Hepatocyte (in vitro differentiated cells): ENCODE measurements at regions not wholly inside any gene's neighbourhood (a gene's known extent, or its start where the extent isn't known, plus 50 kb on each side); places are given as distances from the start of the nearest gene placed in this dataset.

Experiments used
- DNase-seq: peaks from one replicate; pipeline ENCODE4 v3.0.0-alpha.2; 2016; ENCODE audit warnings: low spot score
- H2AFZ ChIP-seq: fragments of 200-600 bp; sonication (generic); 2 replicates; pipeline ENCODE4 v1.6.0; 2016; ENCODE audit warnings: antibody characterized with exemption, mild to moderate bottlenecking
- H3K27ac ChIP-seq: fragments of 200-600 bp; sonication (generic); 2 replicates; pipeline ENCODE4 v1.5.1; 2016; ENCODE audit warnings: mild to moderate bottlenecking
- H3K27me3 ChIP-seq: fragments of 200-600 bp; sonication (generic); 2 replicates; pipeline ENCODE4 v1.6.1; 2016
- H3K36me3 ChIP-seq: fragments of 200-600 bp; sonication (generic); replicated peaks from 2 replicates; pipeline ENCODE4 v1.5.1; 2016; ENCODE audit warnings: low read depth; ENCODE audit not compliant: insufficient read depth
- H3K4me1 ChIP-seq: fragments of 200-600 bp; sonication (generic); 2 replicates; pipeline ENCODE4 v1.5.1; 2016; ENCODE audit warnings: mild to moderate bottlenecking, moderate library complexity; ENCODE audit not compliant: insufficient read depth
- H3K4me2 ChIP-seq: fragments of 200-600 bp; sonication (generic); 2 replicates; pipeline ENCODE4 v1.6.0; 2016
- H3K4me3 ChIP-seq: fragments of 200-600 bp; sonication (generic); 2 replicates; pipeline ENCODE4 v1.5.1; 2016; ENCODE audit warnings: mild to moderate bottlenecking
- H3K79me2 ChIP-seq: fragments of 200-600 bp; sonication (generic); 2 replicates; pipeline ENCODE4 v1.6.0; 2017; ENCODE audit warnings: mild to moderate bottlenecking
- H3K9me2 ChIP-seq: fragments of 200-600 bp; sonication (generic); replicated peaks from 2 replicates; pipeline ENCODE4 v1.6.0; 2017; ENCODE audit warnings: mild to moderate bottlenecking; ENCODE audit not compliant: insufficient read depth
- H3K9me3 ChIP-seq: fragments of 200-600 bp; sonication (generic); 2 replicates; pipeline ENCODE4 v1.5.1; 2016; ENCODE audit warnings: low read depth, mild to moderate bottlenecking
- H4K20me1 ChIP-seq: fragments of 200-600 bp; sonication (generic); 2 replicates; pipeline ENCODE4 v1.6.0; 2016; ENCODE audit warnings: mild to moderate bottlenecking; ENCODE audit not compliant: insufficient read depth, poor library complexity, severe bottlenecking
- EZH2 ChIP-seq: fragments of 200-600 bp; sonication (generic); IDR thresholded peaks from 2 replicates; pipeline ENCODE4 v1.6.1; 2016; ENCODE audit warnings: antibody characterized with exemption, mild to moderate bottlenecking, borderline replicate concordance
- EZH2phosphoT487 ChIP-seq: fragments of 200-600 bp; sonication (generic); IDR thresholded peaks from one replicate; pipeline ENCODE4 v1.6.1; 2018; ENCODE audit warnings: antibody characterized with exemption, mild to moderate bottlenecking, low read depth, moderate library complexity; ENCODE audit not compliant: unreplicated experiment, severe bottlenecking
- WGBS: methylation state at CpG from one replicate; pipeline ENCODE4 v1.1.6; 2016; ENCODE audit warnings: low lambda C conversion rate; ENCODE audit errors: missing lambda C conversion rate; 5-methylcytosine and 5-hydroxymethylcytosine counted together
- TF ChIP-seq, protein P1 (sequence below): fragments of 200-600 bp; sonication (generic); IDR thresholded peaks from 2 replicates; pipeline ENCODE4 v1.5.1; 2016; ENCODE audit warnings: antibody characterized with exemption, mild to moderate bottlenecking; ENCODE audit not compliant: poor library complexity

DNA sequence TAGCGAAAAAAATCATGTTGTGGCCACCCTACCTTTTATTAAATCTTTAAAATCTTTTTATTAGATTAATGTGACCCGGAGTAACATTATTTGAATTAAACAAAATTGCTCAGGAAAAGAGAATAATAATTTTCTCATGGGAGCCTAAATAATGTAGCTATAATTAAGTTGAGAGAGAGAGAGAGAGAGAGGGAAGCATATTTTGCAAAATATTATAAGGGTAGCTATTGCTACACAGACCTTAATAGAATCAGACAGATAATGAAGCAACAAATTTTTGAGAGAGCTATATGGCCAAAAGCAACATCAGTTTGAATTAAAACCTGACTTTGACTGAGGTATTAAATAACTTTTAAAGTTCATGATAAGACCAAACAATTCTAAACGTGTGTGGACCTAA is 703.5 kb downstream of the TMTC2 start:
- TF ChIP-seq EZH2 (no peak), EZH2phosphoT487 (no peak)
- TF ChIP-seq, protein P1, sequence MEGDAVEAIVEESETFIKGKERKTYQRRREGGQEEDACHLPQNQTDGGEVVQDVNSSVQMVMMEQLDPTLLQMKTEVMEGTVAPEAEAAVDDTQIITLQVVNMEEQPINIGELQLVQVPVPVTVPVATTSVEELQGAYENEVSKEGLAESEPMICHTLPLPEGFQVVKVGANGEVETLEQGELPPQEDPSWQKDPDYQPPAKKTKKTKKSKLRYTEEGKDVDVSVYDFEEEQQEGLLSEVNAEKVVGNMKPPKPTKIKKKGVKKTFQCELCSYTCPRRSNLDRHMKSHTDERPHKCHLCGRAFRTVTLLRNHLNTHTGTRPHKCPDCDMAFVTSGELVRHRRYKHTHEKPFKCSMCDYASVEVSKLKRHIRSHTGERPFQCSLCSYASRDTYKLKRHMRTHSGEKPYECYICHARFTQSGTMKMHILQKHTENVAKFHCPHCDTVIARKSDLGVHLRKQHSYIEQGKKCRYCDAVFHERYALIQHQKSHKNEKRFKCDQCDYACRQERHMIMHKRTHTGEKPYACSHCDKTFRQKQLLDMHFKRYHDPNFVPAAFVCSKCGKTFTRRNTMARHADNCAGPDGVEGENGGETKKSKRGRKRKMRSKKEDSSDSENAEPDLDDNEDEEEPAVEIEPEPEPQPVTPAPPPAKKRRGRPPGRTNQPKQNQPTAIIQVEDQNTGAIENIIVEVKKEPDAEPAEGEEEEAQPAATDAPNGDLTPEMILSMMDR, result no peak
- DNase-seq, result no peak
- WGBS, result 83% methylated on average over 3 of the region's 3 CpGs
- Histone ChIP-seq H3K36me3 (no peaks in the 10 kb centered on the region), H3K4me1 (no peaks in the 10 kb centered on the region), H3K27me3 (no peaks in the 10 kb centered on the region), H3K9me3 (no peaks in the 10 kb centered on the region), H3K27ac (no peak overlapping the region), H3K79me2 (no peaks in the 10 kb centered on the region), H3K4me2 (no peak overlapping the region), H4K20me1 (no peaks in the 10 kb centered on the region), H3K9me2 (no peaks in the 10 kb centered on the region), H3K4me3 (no peak overlapping the region), H2AFZ (no peak overlapping the region)

DNA sequence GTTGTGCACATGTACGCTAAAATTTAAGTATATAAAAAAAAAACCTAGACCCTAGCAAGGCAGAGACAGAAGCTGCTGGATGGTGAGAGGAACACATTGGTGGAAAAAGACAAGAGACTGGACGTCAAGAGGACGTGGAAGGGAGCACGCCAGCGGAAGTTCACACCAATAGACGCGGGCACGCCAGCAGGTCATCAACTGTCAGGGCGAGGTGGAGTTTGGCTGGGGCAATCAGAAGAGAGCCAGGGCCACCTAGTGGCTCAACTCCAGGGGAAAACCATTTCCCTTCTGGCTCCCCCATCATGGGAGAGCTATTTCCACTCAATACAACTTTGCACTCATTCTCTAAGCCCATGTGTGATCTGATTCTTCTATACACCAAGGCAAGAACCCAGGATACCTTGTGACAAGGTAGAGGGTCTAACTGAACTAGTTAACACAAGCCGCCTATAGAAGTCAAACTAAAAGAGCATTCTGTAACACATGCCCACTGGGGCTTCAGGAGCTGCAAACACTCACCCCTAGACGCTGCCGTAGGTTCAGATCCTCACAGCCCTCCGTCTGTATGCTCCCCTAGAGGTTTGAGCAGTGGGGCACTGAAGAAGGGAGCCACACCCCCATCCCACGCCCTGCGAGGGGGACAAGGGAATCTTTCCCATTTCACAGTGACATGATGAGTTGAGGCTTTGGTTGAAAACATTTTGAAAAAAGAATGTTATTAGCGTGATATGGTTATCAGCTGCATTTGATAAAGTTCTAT is 702.7 kb downstream of the TMTC2 start:
- WGBS, result 61% methylated on average over 16 of the region's 16 CpGs
- peak; percentile 56 for DNase-seq
- H2AFZ ChIP-seq, result no peak overlapping the region

DNA sequence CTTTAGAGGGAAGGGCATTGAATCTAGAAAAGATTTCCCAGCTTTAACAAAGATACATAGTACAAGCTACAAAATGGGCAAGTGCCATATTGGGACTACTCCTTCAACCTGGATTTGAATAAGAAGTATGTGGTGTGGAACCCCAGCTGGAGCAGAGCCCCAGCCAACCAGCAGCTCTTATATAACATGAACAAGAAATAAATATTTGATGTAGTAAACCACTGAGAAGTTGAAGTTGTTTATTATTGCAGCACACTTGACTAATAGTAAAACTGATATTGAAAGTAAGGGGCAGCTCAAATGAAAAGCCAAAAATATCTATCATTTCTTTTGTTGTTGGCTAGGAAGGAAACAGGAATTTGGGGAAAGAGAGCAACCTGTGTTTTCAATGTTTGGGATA is 701.8 kb downstream of the TMTC2 start:
- Histone ChIP-seq H3K27me3 (no peaks in the 10 kb centered on the region), H2AFZ (no peak overlapping the region), H4K20me1 (no peaks in the 10 kb centered on the region), H3K4me3 (no peak overlapping the region), H3K4me1 (no peaks in the 10 kb centered on the region), H3K27ac (no peak overlapping the region), H3K9me3 (no peaks in the 10 kb centered on the region), H3K36me3 (no peaks in the 10 kb centered on the region), H3K79me2 (no peaks in the 10 kb centered on the region), H3K4me2 (no peak overlapping the region), H3K9me2 (no peaks in the 10 kb centered on the region)
- TF ChIP-seq EZH2phosphoT487, result no peak
- no peak for TF ChIP-seq EZH2
- TF ChIP-seq, protein P1, result no peak
- no peak for DNase-seq

More for the DNA sequence above, 702.7 kb downstream of the TMTC2 start:
- Histone ChIP-seq H3K4me1 (no peaks in the 10 kb centered on the region), H3K4me2 (no peak overlapping the region), H3K9me3 (no peaks in the 10 kb centered on the region), H3K9me2 (no peaks in the 10 kb centered on the region), H3K79me2 (no peaks in the 10 kb centered on the region), H3K27ac (no peak overlapping the region), H3K27me3 (no peaks in the 10 kb centered on the region), H4K20me1 (no peaks in the 10 kb centered on the region), H3K4me3 (no peak overlapping the region), H3K36me3 (no peaks in the 10 kb centered on the region)
- TF ChIP-seq EZH2phosphoT487 (no peak), EZH2 (no peak)
- TF ChIP-seq, protein P1, result peak; percentile 49
